D341Med (cell line): ENCODE measurements at regions not wholly inside any gene's neighbourhood (a gene's known extent, or its start where the extent isn't known, plus 50 kb on each side); places are given as distances from the start of the nearest gene placed in this dataset.

Source experiments
- DNase-seq: peaks from one replicate; pipeline ENCODE4 v3.0.0; 2012; ENCODE audit warnings: low spot score

DNA sequence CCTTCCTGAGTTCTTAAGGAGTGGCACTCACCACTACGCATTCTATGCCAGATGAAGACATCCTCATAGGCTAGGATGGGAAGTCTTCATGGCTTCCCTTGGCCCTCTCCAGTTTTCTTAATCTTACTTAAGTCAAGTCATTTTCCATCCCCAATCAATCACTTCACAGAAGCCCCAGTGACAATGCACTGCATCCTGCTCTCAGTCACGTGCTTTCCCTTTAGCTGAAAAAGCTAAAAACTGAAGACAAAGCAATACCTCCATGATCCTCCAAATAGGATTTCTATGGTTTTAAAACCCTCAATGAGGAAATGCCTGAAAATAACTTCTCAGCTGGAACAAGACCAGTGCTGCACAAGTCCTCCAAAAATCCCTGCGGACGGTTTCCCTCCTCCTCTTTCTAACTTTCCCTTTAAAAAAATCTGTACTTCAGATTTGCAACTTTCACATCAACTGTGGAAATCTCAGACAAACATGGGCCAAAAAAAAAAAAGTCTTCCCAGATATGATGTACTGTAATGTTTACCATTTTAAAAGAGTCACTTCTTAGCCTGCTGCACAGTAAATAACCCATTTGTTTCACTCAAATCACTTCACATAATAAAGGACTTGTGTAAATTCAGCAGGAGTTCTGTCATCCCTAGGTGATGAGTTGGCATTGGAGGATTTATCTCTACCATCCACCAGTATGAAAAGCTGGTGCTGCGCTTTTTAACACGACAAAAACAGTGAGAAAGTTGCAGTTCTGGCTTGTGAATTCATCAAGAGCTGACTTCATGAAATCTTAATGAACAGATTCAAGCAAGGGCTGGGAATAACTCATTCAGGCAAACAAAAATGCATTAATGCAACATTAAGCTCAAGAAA, 590.0 kb upstream of the NOX3 start:
- DNase-seq, result no peak

DNA sequence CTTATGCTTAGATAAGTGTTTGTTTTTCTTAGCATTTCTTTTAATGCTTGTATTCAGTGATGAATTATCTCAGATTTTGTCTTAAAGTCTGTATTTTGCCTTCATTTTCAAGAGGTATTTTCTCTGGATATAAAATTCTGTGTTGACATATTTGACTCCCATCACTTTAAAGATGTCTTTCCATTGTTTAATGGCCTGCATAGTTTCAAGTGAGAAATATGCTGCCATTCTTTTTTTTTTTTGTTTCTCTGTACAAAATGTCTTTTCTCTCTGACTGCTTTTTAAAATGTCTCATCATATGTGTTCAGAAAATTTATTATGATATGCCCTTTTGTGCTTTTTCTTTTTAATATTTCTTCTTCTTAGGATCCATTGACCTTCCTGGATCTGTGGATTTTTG, 578.0 kb upstream of the NOX3 start:
- no peak for DNase-seq

DNA sequence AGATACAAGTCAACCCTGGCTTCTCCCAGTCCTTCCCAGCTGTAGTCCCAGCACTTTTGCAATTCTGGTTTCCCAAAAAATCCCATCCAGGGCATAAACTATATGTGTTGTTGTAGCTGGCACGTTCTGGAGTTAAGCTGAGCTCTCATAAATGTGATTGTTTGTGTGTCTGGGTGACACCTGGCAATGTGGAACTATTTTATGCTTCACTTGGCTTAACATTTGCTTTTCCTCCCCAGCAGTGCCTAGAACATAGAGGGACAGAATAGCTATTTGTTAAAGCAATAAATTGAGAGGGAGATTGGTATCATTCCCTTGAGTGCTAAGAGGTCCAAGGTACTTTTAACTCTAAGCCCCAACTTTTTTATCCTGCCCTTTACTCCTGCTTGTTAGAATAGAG, 575.9 kb upstream of the NOX3 start:
- no peak for DNase-seq

DNA sequence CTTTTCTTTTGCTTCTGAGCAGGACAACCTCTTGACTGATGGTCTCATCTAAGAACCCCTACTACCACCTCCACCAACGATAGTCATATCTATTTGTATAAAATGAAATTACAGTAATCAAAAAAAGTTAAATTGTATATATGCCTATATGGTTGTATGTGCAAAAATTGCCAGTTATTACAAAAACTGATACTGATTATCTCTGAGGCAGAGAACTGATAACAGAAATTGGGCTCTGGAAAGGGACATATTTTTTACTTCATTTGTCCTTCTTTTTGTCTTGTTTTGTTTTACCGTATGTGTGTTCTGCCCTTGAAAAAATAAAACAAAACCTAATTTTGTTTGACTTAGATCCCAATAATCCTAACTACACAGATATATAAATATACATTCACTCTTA, 574.4 kb upstream of the NOX3 start:
- no peak for DNase-seq

DNA sequence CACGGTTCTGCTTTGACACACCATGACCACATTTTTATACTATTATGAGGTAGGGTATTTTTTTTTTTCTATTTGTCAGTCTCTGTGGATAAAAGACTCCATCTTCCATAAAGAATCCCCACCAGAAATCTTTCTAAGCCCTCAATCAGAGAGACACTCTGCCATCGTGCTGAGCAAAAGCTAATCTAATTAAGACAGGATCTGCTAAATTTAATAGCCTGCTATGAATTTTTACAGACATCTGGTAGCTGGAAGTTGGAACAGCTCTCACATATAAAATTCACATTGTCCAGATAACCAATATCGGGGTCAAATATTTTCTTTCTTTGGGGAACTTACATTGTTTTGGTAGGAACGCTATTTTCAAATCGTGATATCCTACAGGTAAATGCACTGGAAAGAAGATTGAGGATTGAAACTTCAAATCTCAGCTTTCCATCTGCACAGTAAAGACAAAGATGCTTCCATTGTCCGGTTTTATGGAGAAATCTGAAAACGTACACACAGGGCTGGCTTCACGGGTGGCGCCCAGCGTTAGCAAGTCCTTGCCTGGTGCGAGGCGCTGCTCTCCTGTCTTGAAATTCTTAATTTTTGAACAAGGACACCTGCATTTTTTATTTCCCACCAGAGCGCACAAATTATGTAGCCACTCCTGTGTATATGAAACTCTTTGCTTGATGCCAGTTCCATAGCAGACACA, 573.8 kb upstream of the NOX3 start:
- DNase-seq, result no peak

DNA sequence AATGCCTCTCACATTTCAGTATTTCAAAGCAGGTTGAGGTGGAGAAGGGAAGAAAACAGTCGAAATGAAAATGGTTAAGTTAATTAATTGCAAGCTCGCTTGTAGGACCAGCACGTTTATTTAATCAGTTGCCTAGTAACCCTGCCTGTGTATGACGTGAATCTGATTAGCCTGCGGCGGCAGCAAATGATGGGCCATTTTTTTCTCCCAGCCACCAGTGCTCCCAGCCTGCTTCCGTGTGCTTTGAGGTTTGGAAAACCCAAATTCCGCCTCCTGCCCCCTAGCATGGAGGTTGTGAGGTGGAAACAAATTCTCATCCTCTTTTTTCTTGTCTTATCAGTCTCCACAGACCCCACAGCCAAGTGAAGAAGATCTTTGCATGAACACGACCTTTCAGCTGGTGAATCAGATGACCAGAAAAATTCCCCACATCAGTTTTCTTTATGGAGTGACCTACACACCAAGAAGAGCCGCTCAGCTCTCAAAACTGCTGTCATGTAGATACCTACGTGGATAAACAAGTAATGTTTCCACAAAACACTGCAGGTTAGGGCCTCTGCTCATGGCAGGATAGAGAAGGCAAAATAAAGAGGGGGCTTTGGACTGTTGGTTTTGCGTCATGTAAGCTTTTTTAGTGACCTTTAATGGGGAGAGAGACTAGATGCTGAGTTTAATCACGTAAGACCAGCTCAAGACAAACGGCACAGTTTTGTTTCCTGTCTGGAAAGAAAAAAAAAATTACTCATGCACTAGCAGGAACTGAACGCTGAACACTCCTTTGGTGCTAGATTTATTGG, 572.9 kb upstream of the NOX3 start:
- DNase-seq, result no peak

DNA sequence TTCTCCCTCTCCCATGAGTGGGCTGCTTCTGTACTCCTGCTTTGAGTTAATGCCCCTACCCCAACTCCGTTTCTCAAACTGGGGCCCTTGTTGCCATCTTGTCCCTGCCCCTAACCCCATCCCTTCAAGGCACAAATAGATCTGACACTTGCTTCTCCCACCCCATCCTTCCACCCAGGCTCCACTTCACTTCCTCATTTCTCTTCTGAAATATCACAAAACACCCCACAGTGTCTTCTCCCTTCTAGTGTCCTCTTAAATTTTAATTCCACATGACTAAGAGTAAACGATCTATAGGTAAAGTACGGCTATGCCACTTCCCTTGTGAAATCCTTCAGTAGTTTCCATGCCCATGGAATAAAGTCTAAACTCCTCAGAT, 571.6 kb upstream of the NOX3 start:
- no peak for DNase-seq

DNA sequence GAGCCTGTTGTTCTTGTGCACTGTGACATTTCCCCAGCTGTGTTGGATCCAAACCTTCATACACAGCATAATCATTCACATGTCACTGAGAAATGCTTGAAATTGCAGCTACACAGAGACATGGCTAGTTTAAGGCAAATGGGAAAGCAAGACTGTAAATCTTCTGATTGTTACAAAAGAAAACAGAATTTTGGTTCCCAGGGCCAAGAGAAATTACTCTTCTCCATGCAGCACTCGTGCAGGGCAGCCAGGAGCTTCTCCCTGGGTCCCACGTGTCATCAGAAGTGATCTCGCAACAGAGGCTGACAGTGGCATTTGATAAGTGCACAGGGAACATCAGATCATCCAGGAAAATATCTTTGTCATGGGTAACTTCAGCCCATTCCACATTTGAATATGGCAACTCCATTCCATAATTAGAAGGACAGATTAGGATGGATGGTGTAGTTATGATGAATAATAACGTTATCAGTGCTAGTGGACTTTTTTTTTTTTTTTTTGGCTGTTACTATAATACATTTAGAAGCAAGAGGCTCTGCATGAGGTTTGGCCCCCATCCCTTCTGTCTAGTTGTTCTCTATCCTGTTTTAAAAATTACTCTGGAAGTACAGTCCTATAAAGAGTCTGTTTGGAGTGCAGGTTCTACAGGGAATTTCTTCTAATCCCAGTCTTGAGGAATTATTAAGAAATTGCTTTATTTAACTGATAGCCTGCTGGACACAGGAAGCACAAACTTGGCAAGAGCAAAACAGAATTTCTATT, 571.0 kb upstream of the NOX3 start:
- no peak for DNase-seq

DNA sequence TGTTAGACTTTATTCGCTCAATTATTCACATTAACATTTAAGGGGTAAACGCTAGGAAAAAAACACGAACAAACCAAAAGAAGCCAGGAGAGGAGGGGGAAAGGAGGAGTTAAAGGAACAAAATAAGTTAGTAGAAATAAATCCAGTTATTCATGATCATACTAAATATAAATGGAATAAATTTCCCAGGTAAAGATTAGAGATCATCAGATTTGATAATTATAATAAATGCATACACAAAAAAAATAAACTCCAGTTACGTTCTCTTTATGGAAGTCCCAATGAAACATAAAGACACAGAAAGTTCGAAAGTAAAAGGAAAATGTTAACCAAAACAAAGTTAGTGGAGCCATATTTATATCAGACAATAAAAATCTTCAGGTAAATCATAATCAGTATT, 568.7 kb upstream of the NOX3 start:
- no peak for DNase-seq

DNA sequence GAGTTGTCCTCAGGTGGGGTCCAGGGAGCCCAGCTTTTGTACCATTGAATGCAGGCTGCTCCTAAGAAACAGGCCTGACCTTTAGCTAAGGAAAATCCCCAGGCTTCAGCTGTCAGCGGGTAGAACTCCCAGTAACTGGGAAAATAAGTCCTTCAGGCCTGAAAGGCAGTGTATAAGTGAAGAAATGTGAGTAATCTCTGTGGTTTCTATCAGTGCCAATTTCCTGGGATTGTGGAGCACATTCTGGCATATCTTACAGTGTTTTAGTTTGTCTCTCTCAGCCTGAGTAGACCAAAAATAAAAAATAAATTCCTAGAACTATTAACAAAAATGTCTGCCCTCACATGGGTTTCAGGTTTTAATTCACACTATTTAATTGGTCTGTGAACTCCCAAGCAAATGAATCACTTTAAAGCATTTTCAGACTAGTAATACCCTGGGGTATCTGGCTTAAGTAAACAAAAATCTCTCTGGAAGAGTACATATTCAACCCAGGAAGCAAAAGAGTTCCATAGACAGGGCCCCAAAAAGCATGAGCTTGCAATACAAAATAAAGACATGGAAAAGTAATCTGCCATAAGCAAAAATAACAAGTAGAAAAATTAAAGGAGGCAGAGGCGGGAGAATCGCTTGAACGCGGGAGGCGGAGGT, 566.2 kb upstream of the NOX3 start:
- no peak for DNase-seq

DNA sequence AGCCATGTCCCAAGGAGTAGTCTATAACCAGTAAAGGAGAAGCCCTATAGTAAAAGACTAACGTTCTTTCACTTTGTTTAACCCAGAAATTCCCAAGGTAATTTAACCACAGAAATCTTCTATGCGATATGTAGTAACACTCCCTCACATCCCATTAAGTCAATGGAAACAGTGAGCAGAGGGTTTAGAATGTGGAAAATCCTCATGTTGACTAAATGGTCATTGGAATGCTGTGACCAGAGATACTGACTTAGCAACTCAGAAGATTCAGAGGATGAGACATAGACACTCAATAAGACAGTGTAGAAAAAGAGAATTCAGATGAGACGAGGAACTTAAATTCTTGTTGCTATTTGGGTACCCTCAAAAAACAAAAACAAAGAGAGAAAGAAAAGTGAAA, 562.2 kb upstream of the NOX3 start:
- no peak for DNase-seq

DNA sequence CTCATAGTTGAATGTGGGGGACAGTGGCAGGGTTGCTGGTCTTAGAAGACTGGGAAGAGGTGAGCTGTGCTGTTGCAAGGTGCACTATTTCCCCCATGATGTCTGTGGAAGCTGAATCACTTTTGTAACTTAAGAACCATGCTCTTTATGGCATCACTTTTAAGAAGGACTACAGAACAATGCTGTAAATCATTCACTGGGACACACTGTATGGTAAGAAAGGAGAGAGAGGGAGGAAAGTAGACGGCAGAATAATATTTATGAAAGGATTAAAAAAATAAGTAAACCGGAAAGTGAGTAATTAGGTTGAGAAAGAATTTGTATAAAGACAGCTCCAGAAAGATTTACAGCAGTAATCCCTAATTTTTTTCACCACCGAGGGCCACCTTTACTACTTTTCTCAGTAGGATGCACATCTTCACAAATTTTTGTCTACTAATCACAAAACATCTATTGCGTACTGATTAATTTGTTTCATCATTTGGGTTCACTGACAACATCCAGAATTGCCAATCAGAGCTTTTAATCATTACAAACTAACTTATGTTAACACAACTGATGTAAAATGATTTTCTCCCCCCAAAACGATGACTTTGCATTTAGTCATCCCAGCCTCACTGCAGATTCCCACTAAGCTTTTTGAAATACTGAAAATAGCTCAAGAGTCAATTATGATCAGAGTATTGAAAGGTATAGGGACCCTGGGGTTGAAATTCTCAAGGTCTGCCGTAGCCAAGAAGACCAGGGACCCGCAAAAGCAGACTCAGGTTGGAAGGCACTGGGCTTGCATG, 560.7 kb upstream of the NOX3 start:
- DNase-seq, result no peak

DNA sequence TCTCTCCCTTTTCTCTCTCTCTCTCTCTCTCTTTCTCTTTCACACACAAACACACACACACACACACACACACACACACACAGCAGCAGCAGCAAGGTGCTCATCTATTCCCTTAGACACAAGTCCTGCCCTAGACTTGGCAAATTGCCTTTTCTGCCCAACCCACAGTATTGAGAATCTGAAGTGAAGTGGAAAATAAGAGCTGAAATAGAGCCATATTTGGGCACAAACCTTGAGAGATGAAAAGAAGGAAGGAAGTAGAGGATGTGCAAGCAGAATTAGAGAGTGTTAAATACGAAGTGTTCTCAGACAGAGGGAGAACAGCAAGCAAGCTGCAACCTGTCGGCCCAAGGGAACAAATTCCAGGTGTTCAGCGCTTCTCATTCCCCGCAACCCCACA, 557.5 kb upstream of the NOX3 start:
- no peak for DNase-seq

DNA sequence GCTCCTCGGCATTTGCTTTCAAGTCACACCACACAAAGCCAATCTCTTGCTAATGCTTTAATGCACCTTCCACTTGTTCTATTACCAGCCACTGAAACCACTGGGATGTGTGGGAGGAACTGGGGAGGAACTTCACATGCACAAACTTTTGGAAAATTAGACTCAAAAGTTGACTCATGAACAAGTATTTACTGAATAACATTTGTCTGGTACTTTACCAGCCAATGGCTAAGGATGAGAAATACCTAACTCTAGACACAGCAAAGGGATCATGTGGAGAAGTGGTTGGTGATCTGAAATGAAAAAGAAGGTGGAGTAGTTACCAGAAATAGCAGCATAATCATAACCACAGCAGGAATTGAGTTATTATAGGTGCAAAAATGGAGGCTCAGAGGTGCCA, 554.0 kb upstream of the NOX3 start:
- DNase-seq, result no peak

DNA sequence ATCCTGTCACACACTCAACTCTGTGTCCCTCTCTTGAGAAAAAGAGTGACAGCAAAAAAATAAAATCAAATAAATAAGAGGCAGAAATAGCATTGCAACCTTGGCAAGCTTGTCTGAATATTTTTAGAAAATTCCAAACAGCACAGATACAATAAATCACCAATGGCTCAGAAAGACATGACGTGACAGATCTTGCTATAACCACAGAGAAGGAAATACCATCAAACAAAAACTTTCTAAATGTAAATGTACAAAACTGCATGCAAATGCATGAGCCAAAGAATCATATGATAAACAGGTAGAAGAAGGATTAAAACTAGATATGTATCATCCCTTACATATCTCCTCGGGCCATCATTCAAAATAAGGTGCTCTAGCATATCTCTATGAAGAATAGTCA, 549.2 kb upstream of the NOX3 start:
- no peak for DNase-seq

DNA sequence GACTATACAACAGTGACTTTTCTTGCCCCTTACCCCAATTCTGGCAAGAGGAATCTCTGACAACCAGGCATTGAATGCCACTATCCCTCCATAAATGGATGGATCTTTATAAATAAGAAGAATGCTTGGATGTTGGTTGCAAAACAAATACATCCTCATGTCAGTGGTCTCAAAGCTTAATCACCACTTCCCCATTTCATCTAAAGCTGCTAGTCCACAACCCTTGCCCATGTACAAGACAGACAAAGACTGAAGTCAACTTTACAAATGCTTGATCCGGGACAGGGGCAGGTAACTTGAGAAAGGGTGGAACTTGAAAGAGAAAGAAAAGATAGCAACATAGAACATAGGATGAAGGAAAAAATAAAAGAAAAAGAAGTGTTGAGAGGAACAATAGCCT, 540.5 kb upstream of the NOX3 start:
- DNase-seq, result no peak

DNA sequence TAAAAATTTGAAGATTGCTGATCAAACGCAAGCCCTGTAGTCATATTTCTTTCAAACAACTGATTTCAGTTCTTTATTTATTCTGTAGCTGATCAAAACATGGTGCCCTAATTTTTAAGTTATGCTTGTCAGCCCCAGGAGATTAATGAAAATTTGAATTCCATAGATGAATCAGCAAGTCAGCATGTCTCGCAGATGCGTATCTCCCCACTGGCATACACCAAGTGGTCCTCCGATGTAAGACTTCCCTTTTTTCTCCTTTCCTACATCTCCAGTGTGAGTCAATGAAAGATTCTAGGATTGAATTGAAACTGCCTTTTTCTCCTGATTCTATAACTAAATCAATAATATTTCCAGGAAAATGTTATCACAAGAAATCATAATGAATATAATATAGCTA, 539.6 kb upstream of the NOX3 start:
- no peak for DNase-seq

DNA sequence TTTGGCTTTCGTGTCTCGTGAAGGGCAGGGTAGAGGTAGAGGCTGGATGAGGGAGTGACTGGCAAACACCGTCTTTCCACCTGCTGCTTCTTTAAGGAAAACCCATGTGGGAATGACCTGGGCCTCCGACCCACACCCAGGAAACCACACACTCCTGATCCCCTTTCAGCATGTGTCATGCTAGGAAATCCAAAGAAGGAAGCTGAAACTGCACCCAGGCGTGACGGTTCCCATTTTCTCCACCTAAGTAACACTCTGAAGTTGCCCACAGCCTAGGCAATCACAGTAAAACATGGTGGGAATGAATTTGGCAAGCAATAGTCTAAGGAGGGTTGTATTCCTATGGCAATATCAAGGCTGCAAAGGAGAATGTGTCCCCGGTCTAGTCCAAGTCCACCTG, 538.4 kb upstream of the NOX3 start:
- no peak for DNase-seq

DNA sequence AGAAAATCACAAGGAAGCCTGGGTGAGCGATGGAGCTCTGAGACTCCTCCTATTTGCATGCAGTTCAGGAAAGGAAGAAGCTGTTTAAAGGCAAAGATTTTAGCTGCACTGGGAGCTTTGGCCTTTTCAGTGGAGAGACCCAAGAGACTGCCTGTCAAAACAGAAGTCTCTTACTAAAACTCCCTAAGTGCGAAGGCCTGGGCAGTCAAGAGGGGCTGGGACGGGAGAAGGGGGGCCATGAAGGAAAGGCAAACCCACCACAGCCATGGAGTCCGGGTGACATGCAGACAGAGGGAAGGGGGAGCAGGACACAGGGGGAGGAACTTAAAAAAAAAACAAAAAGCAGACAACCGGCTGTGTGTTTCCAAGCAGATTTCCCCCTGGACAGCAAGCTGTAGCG, 537.6 kb upstream of the NOX3 start:
- no peak for DNase-seq

DNA sequence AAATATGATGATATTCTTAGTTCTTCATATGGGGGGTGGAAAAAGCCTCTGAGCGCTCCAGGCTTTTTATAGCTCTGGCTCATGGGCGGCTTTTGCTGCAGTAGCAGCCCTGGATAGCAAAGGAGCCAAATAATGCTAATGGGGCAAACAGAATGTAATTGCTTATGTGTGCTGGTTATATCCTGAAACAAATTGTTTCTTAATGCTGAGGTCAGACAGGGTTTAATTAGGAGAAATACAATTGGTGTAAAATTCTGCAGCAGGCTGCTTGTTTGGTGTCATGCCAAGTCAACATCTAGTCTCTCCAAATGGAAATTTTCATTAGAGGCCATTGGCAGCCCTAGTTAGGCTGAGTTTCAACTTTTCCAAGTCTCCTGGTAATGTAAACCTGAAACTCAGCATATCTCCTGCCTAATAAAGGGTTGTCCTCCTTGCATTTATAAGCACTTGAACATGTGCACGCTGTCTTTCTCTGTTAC, 530.1 kb upstream of the NOX3 start:
- DNase-seq, result no peak

DNA sequence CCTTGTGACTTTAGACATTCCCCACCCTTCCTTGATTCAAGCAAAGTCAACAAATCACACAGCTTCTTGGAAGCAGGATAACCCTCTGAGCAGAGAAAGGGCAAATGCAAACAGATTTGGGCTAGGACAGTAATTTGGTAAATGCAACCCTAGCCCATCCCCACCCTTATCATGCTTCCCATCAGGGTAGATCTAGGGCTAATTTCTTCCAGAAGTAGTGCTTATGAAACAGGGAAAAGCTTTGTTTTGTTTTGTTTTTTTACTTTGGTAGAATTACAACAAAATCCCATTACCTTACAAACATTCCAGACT, 525.1 kb upstream of the NOX3 start:
- no peak for DNase-seq
